Neuronal stem cell (in vitro differentiated cells): ENCODE measurements at regions not wholly inside any gene's neighbourhood (a gene's known extent, or its start where the extent isn't known, plus 50 kb on each side); places are given as distances from the start of the nearest gene placed in this dataset.

Source experiments
- DNase-seq: peaks from one replicate; pipeline ENCODE4 v3.0.0-alpha.2; 2013; ENCODE audit warnings: low spot score
- H2AFZ ChIP-seq: one replicate; pipeline ENCODE4 v1.6.1; 2013; ENCODE audit warnings: mild to moderate bottlenecking, low read length, inconsistent platforms
- H2AK5ac ChIP-seq: 2 replicates; pipeline ENCODE4 v1.6.1; 2013; ENCODE audit warnings: low read depth, mild to moderate bottlenecking, inconsistent platforms, low read length, moderate library complexity, mixed read lengths
- H2BK120ac ChIP-seq: 2 replicates; pipeline ENCODE4 v1.6.1; 2013; ENCODE audit warnings: low read depth, mild to moderate bottlenecking, inconsistent platforms, low read length, moderate library complexity, mixed read lengths
- H2BK12ac ChIP-seq: one replicate; pipeline ENCODE4 v1.6.1; 2013; ENCODE audit warnings: low read length, inconsistent platforms
- H2BK15ac ChIP-seq: 2 replicates; pipeline ENCODE4 v1.6.1; 2013; ENCODE audit warnings: mild to moderate bottlenecking, low read length, inconsistent platforms, mixed read lengths
- H2BK5ac ChIP-seq: one replicate; pipeline ENCODE4 v1.6.1; 2013; ENCODE audit warnings: inconsistent platforms, mild to moderate bottlenecking, low read length, moderate library complexity
- H3K14ac ChIP-seq: one replicate; pipeline ENCODE4 v1.6.1; 2013; ENCODE audit warnings: low read length, inconsistent platforms
- H3K18ac ChIP-seq: 2 replicates; pipeline ENCODE4 v1.6.1; 2013; ENCODE audit warnings: low read length, inconsistent platforms
- H3K23ac ChIP-seq: 2 replicates; pipeline ENCODE4 v1.6.1; 2013; ENCODE audit warnings: low read depth, mild to moderate bottlenecking, mixed read lengths, low read length, inconsistent platforms; ENCODE audit not compliant: poor library complexity
- H3K27ac ChIP-seq: replicated peaks from 3 replicates; pipeline ENCODE4 v1.5.1; 2013; ENCODE audit warnings: low read length, inconsistent platforms
- H3K27me3 ChIP-seq, 3 experiments: 2 replicates each; pipeline ENCODE4 v1.6.1; 2013; ENCODE audit warnings: low read length in 3 of 3, mild to moderate bottlenecking in 2 of 3, inconsistent platforms in 1 of 3, low read depth in 1 of 3, mixed read lengths in 1 of 3, moderate library complexity in 1 of 3; ENCODE audit not compliant: control insufficient read depth in 3 of 3, insufficient read depth in 3 of 3
- H3K36me3 ChIP-seq, 2 donors: replicated peaks in 1 of 2; 2 replicates each; pipeline ENCODE4 v1.6.1; 2013; ENCODE audit warnings: low read length in 2 of 2; ENCODE audit not compliant: control insufficient read depth in 2 of 2, insufficient read depth in 2 of 2
- H3K4ac ChIP-seq: 2 replicates; pipeline ENCODE4 v1.6.1; 2013; ENCODE audit warnings: inconsistent platforms, mild to moderate bottlenecking, low read length, moderate library complexity
- H3K4me1 ChIP-seq, 2 donors: 1 replicate in 1 of 2; 2 replicates in 1 of 2; pipeline ENCODE4 v1.6.1; 2013; ENCODE audit warnings: low read length in 2 of 2, low read depth in 1 of 2; ENCODE audit not compliant: control insufficient read depth in 2 of 2, insufficient read depth in 1 of 2
- H3K4me2 ChIP-seq: one replicate; pipeline ENCODE4 v1.6.1; 2013; ENCODE audit warnings: mild to moderate bottlenecking, low read length, inconsistent platforms; ENCODE audit not compliant: insufficient read depth, poor library complexity, severe bottlenecking
- H3K4me3 ChIP-seq, 2 donors: 2 replicates each; pipeline ENCODE4 v1.5.1; 2013; ENCODE audit warnings: low read length in 2 of 2, mild to moderate bottlenecking in 2 of 2, inconsistent platforms in 1 of 2, moderate library complexity in 1 of 2
- H3K79me1 ChIP-seq: one replicate; pipeline ENCODE4 v1.6.1; 2013; ENCODE audit warnings: low read depth, mild to moderate bottlenecking, inconsistent platforms, low read length, moderate library complexity
- H3K9ac ChIP-seq: one replicate; pipeline ENCODE4 v1.6.1; 2013; ENCODE audit warnings: mild to moderate bottlenecking, low read depth, low read length, inconsistent platforms; ENCODE audit not compliant: poor library complexity
- H3K9me3 ChIP-seq, 2 donors: replicated peaks in 1 of 2; 2 replicates each; pipeline versions ENCODE3 to v1.6.1; 2013; ENCODE audit warnings: low read length in 2 of 2, mild to moderate bottlenecking in 2 of 2, inconsistent platforms in 1 of 2, low read depth in 1 of 2, mixed read lengths in 1 of 2, moderate library complexity in 1 of 2; ENCODE audit not compliant: control insufficient read depth in 2 of 2, insufficient read depth in 1 of 2
- H4K8ac ChIP-seq: one replicate; pipeline ENCODE4 v1.6.1; 2013; ENCODE audit warnings: low read depth, mild to moderate bottlenecking, inconsistent platforms, low read length, moderate library complexity
- H4K91ac ChIP-seq: one replicate; pipeline ENCODE4 v1.6.1; 2013; ENCODE audit warnings: low read length, low read depth, mild to moderate bottlenecking, inconsistent platforms; ENCODE audit not compliant: poor library complexity
- WGBS, 2 donors: extraction: QIAGEN DNeasy Blood & Tissue Kit; methylation state at CpG; one replicate each; pipeline ENCODE4 v1.1.7; 2013; ENCODE audit warnings: missing lambda C conversion rate in 2 of 2, mixed read lengths in 1 of 2; ENCODE audit not compliant: insufficient read length in 2 of 2, insufficient replicate concordance in 1 of 2; ENCODE audit errors: extremely low coverage in 2 of 2; 5-methylcytosine and 5-hydroxymethylcytosine counted together

DNA sequence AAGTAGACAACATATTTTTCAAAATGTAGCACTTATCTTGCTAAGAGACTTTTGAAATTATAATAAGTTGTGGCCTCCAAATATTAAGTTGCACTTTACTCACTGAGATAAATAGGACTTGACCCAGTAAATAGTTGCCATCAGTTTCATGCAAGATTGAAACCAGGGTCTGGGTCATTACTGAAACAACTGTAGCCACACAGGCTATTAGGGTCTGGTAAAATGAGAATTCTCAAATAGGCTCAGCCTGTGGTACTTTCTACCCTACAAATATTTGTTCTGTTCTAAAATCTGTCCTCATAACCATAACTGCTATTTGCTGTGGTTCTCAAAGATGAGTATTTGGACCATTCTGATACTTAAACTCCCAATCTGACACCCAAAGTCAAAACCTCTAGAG, 115.4 kb upstream of the STK17B start:
- Histone ChIP-seq H3K4me3 (no peak overlapping the region), H3K14ac (no peak overlapping the region), H4K8ac (no peak overlapping the region), H2BK15ac (no peak overlapping the region), H3K9ac (no peak overlapping the region), H2BK120ac (no peak overlapping the region), H3K23ac (no peak overlapping the region), H2BK12ac (no peak overlapping the region), H4K91ac (no peak overlapping the region), H3K9me3 (no peaks in the 10 kb centered on the region), H3K4ac (no peak overlapping the region), H2BK5ac (no peak overlapping the region), H3K27me3 (no peaks in the 10 kb centered on the region), H3K18ac (no peak overlapping the region), H3K79me1 (no peaks in the 10 kb centered on the region), H3K36me3 (peaks cover 0 to 5% of the 10 kb centered on the region in 2 donors), H3K4me1 (no peaks in the 10 kb centered on the region), H3K4me2 (no peak overlapping the region), H2AK5ac (no peak overlapping the region), H2AFZ (no peak overlapping the region), H3K27ac (no peak overlapping the region)
- no peak for DNase-seq

- no peak overlapping the region for H3K18ac ChIP-seq
- no peak overlapping the region for H2BK5ac ChIP-seq
- no peak overlapping the region for H3K4me2 ChIP-seq
- H3K9ac ChIP-seq = no peak overlapping the region
- H3K4me1 ChIP-seq = no peaks in the 10 kb centered on the region
- no peaks in the 10 kb centered on the region for H3K79me1 ChIP-seq
- no peaks in the 10 kb centered on the region for H3K27me3 ChIP-seq
- no peak overlapping the region for H3K4me3 ChIP-seq
- H2AK5ac ChIP-seq = no peak overlapping the region
- no peak for DNase-seq
- no peak overlapping the region for H2BK15ac ChIP-seq
- H4K8ac ChIP-seq = no peak overlapping the region
- H3K4ac ChIP-seq = no peak overlapping the region
- no peak overlapping the region for H2AFZ ChIP-seq
- no peak overlapping the region for H4K91ac ChIP-seq
- no CpG with 5 or more reads among the region's 1 CpG for WGBS, 2 donors
- peaks cover 0 to 11% of the 10 kb centered on the region in 2 donors for H3K36me3 ChIP-seq
- no peak overlapping the region for H2BK12ac ChIP-seq
- no peak overlapping the region for H3K14ac ChIP-seq
- H2BK120ac ChIP-seq = no peak overlapping the region
- H3K27ac ChIP-seq = no peak overlapping the region
- no peak overlapping the region for H3K23ac ChIP-seq
- H3K9me3 ChIP-seq = no peaks in the 10 kb centered on the region
Observed at GRCh38 chr2:196287523-196287922, 116.1 kb upstream of the STK17B start.

DNA sequence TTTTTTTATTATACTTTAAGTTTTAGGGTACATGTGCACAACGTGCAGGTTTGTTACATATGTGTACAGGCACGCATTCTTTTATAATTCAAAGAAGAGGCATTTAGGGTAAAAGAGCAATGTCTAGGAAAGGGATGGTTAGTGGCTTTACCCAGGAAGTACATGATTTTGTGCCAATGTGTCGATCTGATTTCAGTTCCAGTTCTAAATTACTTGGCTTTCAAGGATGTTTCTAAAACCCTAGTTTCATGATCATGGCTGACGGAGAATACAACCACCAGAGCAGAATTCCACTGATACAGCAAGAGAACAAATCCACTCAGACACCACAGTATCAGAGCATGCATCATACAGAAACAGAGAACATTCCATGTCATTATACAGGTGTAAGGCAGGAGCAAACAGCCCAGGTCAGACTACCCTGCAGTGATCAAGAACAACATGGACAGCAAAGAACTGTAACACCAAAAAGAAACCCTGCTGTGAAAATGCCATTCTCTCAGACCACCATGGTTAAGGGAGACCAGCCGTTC, 116.7 kb upstream of the STK17B start:
- H3K9me3 ChIP-seq = no peaks in the 10 kb centered on the region
- no peak overlapping the region for H2BK5ac ChIP-seq
- no peak overlapping the region for H3K9ac ChIP-seq
- no peak overlapping the region for H3K4me3 ChIP-seq
- no peak overlapping the region for H2BK120ac ChIP-seq
- no peak overlapping the region for H2BK15ac ChIP-seq
- H3K23ac ChIP-seq = no peak overlapping the region
- H3K27ac ChIP-seq = no peak overlapping the region
- no peak overlapping the region for H2AFZ ChIP-seq
- H4K8ac ChIP-seq = no peak overlapping the region
- WGBS, 2 donors = no CpG with 5 or more reads among the region's 5 CpGs
- no peak overlapping the region for H3K18ac ChIP-seq
- no peak overlapping the region for H3K14ac ChIP-seq
- H3K4me2 ChIP-seq = no peak overlapping the region
- no peak overlapping the region for H2AK5ac ChIP-seq
- H3K4ac ChIP-seq = no peak overlapping the region
- DNase-seq = no peak
- H4K91ac ChIP-seq = no peak overlapping the region
- peaks cover 0 to 13% of the 10 kb centered on the region in 2 donors for H3K36me3 ChIP-seq
- H3K27me3 ChIP-seq = no peaks in the 10 kb centered on the region
- no peaks in the 10 kb centered on the region for H3K4me1 ChIP-seq
- H3K79me1 ChIP-seq = no peaks in the 10 kb centered on the region
- H2BK12ac ChIP-seq = no peak overlapping the region

DNA sequence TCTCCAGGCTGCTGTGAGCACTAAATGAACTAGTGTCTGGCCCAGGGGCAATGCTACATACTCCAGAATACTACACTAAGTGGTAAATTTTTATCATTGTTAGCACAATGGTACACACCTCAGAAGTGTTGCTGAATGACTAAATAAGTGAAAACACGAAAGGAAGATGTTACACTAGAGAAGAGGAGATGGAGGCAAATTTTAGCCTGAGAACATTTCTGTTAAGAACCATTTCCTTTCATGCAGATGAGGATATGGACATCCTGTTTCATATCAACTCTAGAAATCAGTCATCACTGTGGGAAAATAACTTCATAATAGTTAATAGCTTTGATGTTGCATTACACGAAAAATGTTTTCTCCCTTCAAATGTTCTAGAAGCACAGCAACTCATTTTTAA, 117.6 kb upstream of the STK17B start:
- no peaks in the 10 kb centered on the region for H3K27me3 ChIP-seq
- no peak overlapping the region for H3K4me2 ChIP-seq
- peaks cover 0 to 13% of the 10 kb centered on the region in 2 donors for H3K36me3 ChIP-seq
- DNase-seq = no peak
- no peak overlapping the region for H3K4me3 ChIP-seq
- H3K4ac ChIP-seq = no peak overlapping the region
- H2BK15ac ChIP-seq = no peak overlapping the region
- H3K4me1 ChIP-seq = no peaks in the 10 kb centered on the region
- H2BK5ac ChIP-seq = no peak overlapping the region
- no peak overlapping the region for H2BK12ac ChIP-seq
- H2AFZ ChIP-seq = no peak overlapping the region
- no peaks in the 10 kb centered on the region for H3K79me1 ChIP-seq
- H3K18ac ChIP-seq = no peak overlapping the region
- H4K91ac ChIP-seq = no peak overlapping the region
- no CpG with 5 or more reads among the region's 2 CpGs for WGBS, 2 donors
- no peak overlapping the region for H2BK120ac ChIP-seq
- no peak overlapping the region for H2AK5ac ChIP-seq
- no peak overlapping the region for H3K14ac ChIP-seq
- no peaks in the 10 kb centered on the region for H3K9me3 ChIP-seq
- H4K8ac ChIP-seq = no peak overlapping the region
- no peak overlapping the region for H3K27ac ChIP-seq
- no peak overlapping the region for H3K23ac ChIP-seq
- no peak overlapping the region for H3K9ac ChIP-seq
